ENCODE measurements at regions not wholly inside any gene's neighbourhood (a gene's known extent, or its start where the extent isn't known, plus 50 kb on each side); places are given as distances from the start of the nearest gene placed in this dataset.

DNA sequence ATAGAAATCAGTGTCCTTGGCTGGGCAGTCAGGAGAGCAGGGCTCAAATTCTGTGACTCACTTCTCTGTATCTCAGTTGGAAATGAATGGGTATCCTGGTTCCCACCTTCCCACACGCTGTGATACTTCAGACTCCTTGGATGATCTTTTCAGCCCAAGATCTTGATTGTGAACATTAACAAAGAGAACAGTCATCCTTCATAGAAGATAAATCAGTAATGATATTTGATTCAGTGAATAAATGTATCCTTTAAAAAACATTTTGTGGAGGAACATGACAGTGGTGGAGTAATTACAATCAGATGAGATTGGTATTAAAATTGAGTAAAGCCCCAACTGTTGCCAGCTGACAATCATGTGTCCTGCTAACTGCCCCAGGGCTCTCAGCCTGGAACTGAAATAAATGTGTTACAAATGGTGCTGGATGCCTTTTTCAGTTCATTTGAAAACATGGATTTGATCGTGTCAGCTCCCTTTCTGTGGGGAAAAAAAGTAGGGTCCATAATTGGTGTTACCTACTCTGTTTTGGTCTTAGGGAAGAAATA lies 72.9 kb upstream of the OR5AN1 start:
- Histone ChIP-seq H3K27me3 (no peaks in the 10 kb centered on the region), H3K36me3 (no peaks in the 10 kb centered on the region), H3K4me1 (no peaks in the 10 kb centered on the region), H3K9me3 (no peaks in the 10 kb centered on the region), H3K27ac (no peak overlapping the region), H3K4me3 (no peak overlapping the region)
- 85 to 87% methylated on average over 2 of the region's 2 CpGs for WGBS, 2 donors
- TF ChIP-seq POLR2AphosphoS5 (IDR thresholded peaks at IDR 0.05), result no peak
- intact Hi-C loops (cut with DNase I), result loop anchor here (10.0 kb wide), 1 partner anchor 81 kb away; no protein-coding TSS in a partner anchor
- no peak for DNase-seq

DNA sequence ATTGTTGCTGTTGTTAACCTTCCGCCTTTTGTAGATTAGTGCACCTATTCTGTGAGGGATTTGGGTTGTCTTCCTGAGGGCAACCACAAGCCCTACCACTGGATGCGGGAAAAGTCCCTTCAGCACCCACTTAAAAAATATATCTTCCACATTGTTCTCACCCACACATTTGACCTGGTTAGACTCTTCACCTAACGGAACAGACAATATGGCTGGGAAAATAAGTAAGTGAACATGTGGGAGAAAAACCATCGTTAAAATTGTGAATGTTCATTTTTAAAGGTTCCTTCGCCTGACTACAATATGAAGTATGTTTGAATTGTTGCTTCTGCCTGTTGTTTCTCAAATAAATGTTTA lies 72.0 kb upstream of the MPEG1 start:
- no peak for DNase-seq
- Histone ChIP-seq H3K27me3 (no peaks in the 10 kb centered on the region), H3K27ac (no peak overlapping the region), H3K36me3 (no peaks in the 10 kb centered on the region), H3K4me3 (no peak overlapping the region), H3K9me3 (no peaks in the 10 kb centered on the region), H3K4me1 (no peaks in the 10 kb centered on the region)
- WGBS, 2 donors, result 28 to 38% methylated on average over 5 of the region's 5 CpGs
- TF ChIP-seq, protein P1, sequence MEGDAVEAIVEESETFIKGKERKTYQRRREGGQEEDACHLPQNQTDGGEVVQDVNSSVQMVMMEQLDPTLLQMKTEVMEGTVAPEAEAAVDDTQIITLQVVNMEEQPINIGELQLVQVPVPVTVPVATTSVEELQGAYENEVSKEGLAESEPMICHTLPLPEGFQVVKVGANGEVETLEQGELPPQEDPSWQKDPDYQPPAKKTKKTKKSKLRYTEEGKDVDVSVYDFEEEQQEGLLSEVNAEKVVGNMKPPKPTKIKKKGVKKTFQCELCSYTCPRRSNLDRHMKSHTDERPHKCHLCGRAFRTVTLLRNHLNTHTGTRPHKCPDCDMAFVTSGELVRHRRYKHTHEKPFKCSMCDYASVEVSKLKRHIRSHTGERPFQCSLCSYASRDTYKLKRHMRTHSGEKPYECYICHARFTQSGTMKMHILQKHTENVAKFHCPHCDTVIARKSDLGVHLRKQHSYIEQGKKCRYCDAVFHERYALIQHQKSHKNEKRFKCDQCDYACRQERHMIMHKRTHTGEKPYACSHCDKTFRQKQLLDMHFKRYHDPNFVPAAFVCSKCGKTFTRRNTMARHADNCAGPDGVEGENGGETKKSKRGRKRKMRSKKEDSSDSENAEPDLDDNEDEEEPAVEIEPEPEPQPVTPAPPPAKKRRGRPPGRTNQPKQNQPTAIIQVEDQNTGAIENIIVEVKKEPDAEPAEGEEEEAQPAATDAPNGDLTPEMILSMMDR (IDR thresholded peaks at IDR 0.05), result no peak
- TF ChIP-seq POLR2AphosphoS5 (IDR thresholded peaks at IDR 0.05) (no peak), EP300 (IDR thresholded peaks at IDR 0.05) (no peak), POLR2A (IDR thresholded peaks at IDR 0.05) (no peak)
- intact Hi-C loops (cut with DNase I), result loop anchor here (1.0 to 10.0 kb wide), 2 partner anchors 80 to 113 kb away; no protein-coding TSS in a partner anchor

GRCh38 chr11:59283825-59284772 lies 71.4 kb upstream of the MPEG1 start:
- Histone ChIP-seq H3K4me3 (no peak overlapping the region), H3K9me3 (no peaks in the 10 kb centered on the region), H3K36me3 (no peaks in the 10 kb centered on the region), H3K4me1 (no peaks in the 10 kb centered on the region), H3K27ac (no peak overlapping the region), H3K27me3 (no peaks in the 10 kb centered on the region)
- TF ChIP-seq, protein P1 (IDR thresholded peaks at IDR 0.05), result peak; percentile 51 to 78 (median 62)
- no peak for TF ChIP-seq EP300 (IDR thresholded peaks at IDR 0.05)
- no peak for TF ChIP-seq POLR2A (IDR thresholded peaks at IDR 0.05)
- TF ChIP-seq POLR2AphosphoS5 (IDR thresholded peaks at IDR 0.05), result no peak
- intact Hi-C loops (cut with DNase I), result loop anchor here (1.0 to 10.0 kb wide), 2 partner anchors 79 to 113 kb away; no protein-coding TSS in a partner anchor
- 43 to 52% methylated on average over 14 of the region's 14 CpGs for WGBS, 2 donors
- no peak for DNase-seq

DNA sequence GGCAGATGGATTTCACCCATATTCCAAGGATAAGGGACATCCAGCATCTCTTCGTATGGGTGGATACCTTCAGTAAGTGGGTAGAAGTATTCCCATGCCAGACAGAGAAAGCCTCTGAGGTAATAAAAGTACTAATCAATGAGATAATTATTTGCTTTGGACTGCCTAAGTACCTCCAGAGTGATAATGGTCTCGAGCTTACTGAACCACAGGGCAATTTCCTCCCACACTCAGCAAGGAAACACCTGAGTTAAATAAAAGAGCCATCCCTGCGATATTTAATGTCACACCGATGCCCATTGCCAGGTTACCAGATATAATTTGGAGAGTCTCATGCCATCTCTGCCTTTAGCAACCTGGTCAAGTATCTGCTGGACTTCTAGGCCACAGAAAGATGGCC lies 70.6 kb upstream of the MPEG1 start:
- WGBS, 2 donors, result 51 to 56% methylated on average over 4 of the region's 4 CpGs
- no peak for DNase-seq
- no peak overlapping the region for H3K4me3 ChIP-seq
- intact Hi-C loops (cut with DNase I), result loop anchor here (10.0 kb wide), 1 partner anchor 79 kb away; no protein-coding TSS in a partner anchor
- H3K27ac ChIP-seq, result no peak overlapping the region
- TF ChIP-seq EP300 (IDR thresholded peaks at IDR 0.05) (no peak), POLR2A (IDR thresholded peaks at IDR 0.05) (no peak), POLR2AphosphoS5 (IDR thresholded peaks at IDR 0.05) (no peak)
- TF ChIP-seq, protein P1 (IDR thresholded peaks at IDR 0.05), result no peak
- H3K4me1 ChIP-seq, result no peaks in the 10 kb centered on the region
- no peaks in the 10 kb centered on the region for H3K36me3 ChIP-seq
- no peaks in the 10 kb centered on the region for H3K27me3 ChIP-seq
- no peaks in the 10 kb centered on the region for H3K9me3 ChIP-seq

DNA sequence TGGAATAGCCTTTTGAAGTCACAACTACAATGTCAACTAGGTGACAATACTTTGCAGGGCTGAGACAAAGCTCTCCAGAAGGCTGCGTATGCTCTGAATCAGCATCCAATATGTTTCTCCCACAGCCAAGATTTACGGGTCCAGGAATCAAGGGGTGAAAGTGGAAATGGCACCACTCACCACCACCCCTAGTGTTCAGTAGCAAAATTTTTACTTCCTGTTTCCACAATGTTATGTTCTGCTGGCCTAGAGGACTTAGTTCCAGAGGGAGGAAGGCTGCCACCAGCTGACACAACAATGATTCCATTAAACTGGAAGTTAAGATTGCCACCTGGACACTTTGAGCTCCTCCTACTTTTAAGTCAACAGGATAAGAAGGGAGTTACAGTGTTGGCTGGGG lies 68.5 kb upstream of the MPEG1 start:
- intact Hi-C loops (cut with DNase I), result loop anchor here (10.0 kb wide), 1 partner anchor 76 kb away; no protein-coding TSS in a partner anchor
- no peaks in the 10 kb centered on the region for H3K27me3 ChIP-seq
- 69 to 93% methylated on average over 2 of the region's 2 CpGs for WGBS, 2 donors
- no peak overlapping the region for H3K27ac ChIP-seq
- H3K4me1 ChIP-seq, result no peaks in the 10 kb centered on the region
- H3K36me3 ChIP-seq, result no peaks in the 10 kb centered on the region
- no peak for DNase-seq
- H3K9me3 ChIP-seq, result no peaks in the 10 kb centered on the region
- H3K4me3 ChIP-seq, result no peak overlapping the region
- TF ChIP-seq EP300 (IDR thresholded peaks at IDR 0.05) (no peak), POLR2AphosphoS5 (IDR thresholded peaks at IDR 0.05) (no peak), POLR2A (IDR thresholded peaks at IDR 0.05) (no peak)
- TF ChIP-seq, protein P1 (IDR thresholded peaks at IDR 0.05), result no peak

All from sigmoid colon (tissue), 6 donors.